ENCODE measurements at regions not wholly inside any gene's neighbourhood (a gene's known extent, or its start where the extent isn't known, plus 50 kb on each side); places are given as distances from the start of the nearest gene placed in this dataset.

- no peak overlapping the region for H3K27ac ChIP-seq
- H3K36me3 ChIP-seq (ENCODE audit: insufficient read depth, low read length) = no peaks in the 10 kb centered on the region
- H3K9me3 ChIP-seq (ENCODE audit: low read depth, low read length) = no peaks in the 10 kb centered on the region
- no peak overlapping the region for H3K4me3 ChIP-seq
- TF ChIP-seq POLR2AphosphoS5 (IDR thresholded peaks at IDR 0.05; ENCODE audit: borderline replicate concordance, low read depth, low read length) (no peak), EZH2 (IDR thresholded peaks at IDR 0.05) (no peak), FOXP2 (optimal IDR thresholded peaks at IDR 0.05; ENCODE audit: control extremely low read depth, extremely low read length, insufficient read depth) (no peak)
- no peak for DNase-seq (ENCODE audit: low read depth, low spot score)
- H3K9ac ChIP-seq (ENCODE audit: insufficient read length) = no peak overlapping the region
These were observed 654.5 kb downstream of the TOX3 start for GRCh38 chr16:51892293-51893007.

GRCh38 chr16:51888534-51888933 lies 658.4 kb downstream of the TOX3 start:
- Histone ChIP-seq H3K4me3 (no peak overlapping the region), H3K27ac (no peak overlapping the region), H3K9me3 (ENCODE audit: low read depth, low read length) (no peaks in the 10 kb centered on the region), H3K9ac (ENCODE audit: insufficient read length) (no peak overlapping the region), H3K36me3 (ENCODE audit: insufficient read depth, low read length) (no peaks in the 10 kb centered on the region)
- DNase-seq (ENCODE audit: low read depth, low spot score) = no peak
- no peak for TF ChIP-seq POLR2AphosphoS5 (IDR thresholded peaks at IDR 0.05; ENCODE audit: borderline replicate concordance, low read depth, low read length)
- TF ChIP-seq EZH2 (IDR thresholded peaks at IDR 0.05) = no peak
- TF ChIP-seq FOXP2 (optimal IDR thresholded peaks at IDR 0.05; ENCODE audit: control extremely low read depth, extremely low read length, insufficient read depth) = no peak

- Histone ChIP-seq H3K4me3 (no peak overlapping the region), H3K9me3 (ENCODE audit: low read depth, low read length) (no peaks in the 10 kb centered on the region), H3K36me3 (ENCODE audit: insufficient read depth, low read length) (no peaks in the 10 kb centered on the region), H3K27ac (no peak overlapping the region), H3K9ac (ENCODE audit: insufficient read length) (no peak overlapping the region)
- TF ChIP-seq EZH2 (IDR thresholded peaks at IDR 0.05) (no peak), FOXP2 (optimal IDR thresholded peaks at IDR 0.05; ENCODE audit: control extremely low read depth, extremely low read length, insufficient read depth) (no peak), POLR2AphosphoS5 (IDR thresholded peaks at IDR 0.05; ENCODE audit: borderline replicate concordance, low read depth, low read length) (no peak)
- no peak for DNase-seq (ENCODE audit: low read depth, low spot score)
These were observed 658.9 kb downstream of the TOX3 start for GRCh38 chr16:51888016-51888415.

- TF ChIP-seq EZH2 (IDR thresholded peaks at IDR 0.05) (no peak), POLR2AphosphoS5 (IDR thresholded peaks at IDR 0.05; ENCODE audit: borderline replicate concordance, low read depth, low read length) (no peak)
These were observed 660.5 kb downstream of the TOX3 start for GRCh38 chr16:51886456-51886855.

GRCh38 chr16:51884773-51885172 lies 662.2 kb downstream of the TOX3 start:
- H3K9ac ChIP-seq (ENCODE audit: insufficient read length) = no peak overlapping the region
- no peak for DNase-seq (ENCODE audit: low read depth, low spot score)
- TF ChIP-seq FOXP2 (optimal IDR thresholded peaks at IDR 0.05; ENCODE audit: control extremely low read depth, extremely low read length, insufficient read depth) = no peak
- TF ChIP-seq POLR2AphosphoS5 (IDR thresholded peaks at IDR 0.05; ENCODE audit: borderline replicate concordance, low read depth, low read length) = no peak
- TF ChIP-seq EZH2 (IDR thresholded peaks at IDR 0.05) = no peak

More at GRCh38 chr16:51886456-51886855, 660.5 kb downstream of the TOX3 start:
- no peak overlapping the region for H3K9ac ChIP-seq (ENCODE audit: insufficient read length)
- DNase-seq (ENCODE audit: low read depth, low spot score) = no peak
- H3K27ac ChIP-seq = no peak overlapping the region
- H3K36me3 ChIP-seq (ENCODE audit: insufficient read depth, low read length) = no peaks in the 10 kb centered on the region
- H3K4me3 ChIP-seq = no peak overlapping the region
- H3K9me3 ChIP-seq (ENCODE audit: low read depth, low read length) = no peaks in the 10 kb centered on the region

GRCh38 chr16:51881731-51882130 lies 665.2 kb downstream of the TOX3 start:
- no peak for DNase-seq (ENCODE audit: low read depth, low spot score)
- no peaks in the 10 kb centered on the region for H3K9me3 ChIP-seq (ENCODE audit: low read depth, low read length)
- no peak overlapping the region for H3K4me3 ChIP-seq
- no peak overlapping the region for H3K9ac ChIP-seq (ENCODE audit: insufficient read length)
- TF ChIP-seq POLR2AphosphoS5 (IDR thresholded peaks at IDR 0.05; ENCODE audit: borderline replicate concordance, low read depth, low read length) (no peak), EZH2 (IDR thresholded peaks at IDR 0.05) (no peak), FOXP2 (optimal IDR thresholded peaks at IDR 0.05; ENCODE audit: control extremely low read depth, extremely low read length, insufficient read depth) (no peak)
- no peak overlapping the region for H3K27ac ChIP-seq
- H3K36me3 ChIP-seq (ENCODE audit: insufficient read depth, low read length) = no peaks in the 10 kb centered on the region

More at GRCh38 chr16:51884773-51885172, 662.2 kb downstream of the TOX3 start:
- Histone ChIP-seq H3K4me3 (no peak overlapping the region), H3K36me3 (ENCODE audit: insufficient read depth, low read length) (no peaks in the 10 kb centered on the region), H3K27ac (no peak overlapping the region), H3K9me3 (ENCODE audit: low read depth, low read length) (no peaks in the 10 kb centered on the region)

GRCh38 chr16:51880776-51881175 lies 666.2 kb downstream of the TOX3 start:
- no peaks in the 10 kb centered on the region for H3K36me3 ChIP-seq (ENCODE audit: insufficient read depth, low read length)
- H3K4me3 ChIP-seq = no peak overlapping the region
- no peak for DNase-seq (ENCODE audit: low read depth, low spot score)
- no peak for TF ChIP-seq FOXP2 (optimal IDR thresholded peaks at IDR 0.05; ENCODE audit: control extremely low read depth, extremely low read length, insufficient read depth)
- no peak for TF ChIP-seq EZH2 (IDR thresholded peaks at IDR 0.05)
- TF ChIP-seq POLR2AphosphoS5 (IDR thresholded peaks at IDR 0.05; ENCODE audit: borderline replicate concordance, low read depth, low read length) = no peak
- H3K27ac ChIP-seq = no peak overlapping the region
- H3K9ac ChIP-seq (ENCODE audit: insufficient read length) = no peak overlapping the region
- H3K9me3 ChIP-seq (ENCODE audit: low read depth, low read length) = no peaks in the 10 kb centered on the region

GRCh38 chr16:51877686-51878085 lies 669.3 kb downstream of the TOX3 start:
- TF ChIP-seq POLR2AphosphoS5 (IDR thresholded peaks at IDR 0.05; ENCODE audit: borderline replicate concordance, low read depth, low read length) (no peak), EZH2 (IDR thresholded peaks at IDR 0.05) (no peak), FOXP2 (optimal IDR thresholded peaks at IDR 0.05; ENCODE audit: control extremely low read depth, extremely low read length, insufficient read depth) (no peak)

GRCh38 chr16:51876934-51877333 lies 670.0 kb downstream of the TOX3 start:
- TF ChIP-seq EZH2 (IDR thresholded peaks at IDR 0.05) = no peak
- no peak for TF ChIP-seq FOXP2 (optimal IDR thresholded peaks at IDR 0.05; ENCODE audit: control extremely low read depth, extremely low read length, insufficient read depth)
- TF ChIP-seq POLR2AphosphoS5 (IDR thresholded peaks at IDR 0.05; ENCODE audit: borderline replicate concordance, low read depth, low read length) = no peak
- Histone ChIP-seq H3K36me3 (ENCODE audit: insufficient read depth, low read length) (no peaks in the 10 kb centered on the region), H3K9me3 (ENCODE audit: low read depth, low read length) (no peaks in the 10 kb centered on the region), H3K27ac (no peak overlapping the region), H3K9ac (ENCODE audit: insufficient read length) (no peak overlapping the region), H3K4me3 (no peak overlapping the region)
- no peak for DNase-seq (ENCODE audit: low read depth, low spot score)

More at GRCh38 chr16:51877686-51878085, 669.3 kb downstream of the TOX3 start:
- DNase-seq (ENCODE audit: low read depth, low spot score) = no peak
- Histone ChIP-seq H3K9me3 (ENCODE audit: low read depth, low read length) (no peaks in the 10 kb centered on the region), H3K9ac (ENCODE audit: insufficient read length) (no peak overlapping the region), H3K27ac (no peak overlapping the region), H3K36me3 (ENCODE audit: insufficient read depth, low read length) (no peaks in the 10 kb centered on the region), H3K4me3 (no peak overlapping the region)

Measured in SK-N-MC (cell line).